Neural cell (in vitro differentiated cells): ENCODE measurements at regions not wholly inside any gene's neighbourhood (a gene's known extent, or its start where the extent isn't known, plus 50 kb on each side); places are given as distances from the start of the nearest gene placed in this dataset.

Source experiments
- EP300 ChIP-seq: fragments of 450-650 bp; conservative IDR thresholded peaks from 2 replicates; pipeline ENCODE4 v1.6.1; 2014; ENCODE audit warnings: antibody characterized with exemption, mild to moderate bottlenecking, moderate library complexity; ENCODE audit not compliant: poor library complexity, severe bottlenecking
- EZH2 ChIP-seq: fragments of 200-600, 300-800 bp; shearing (Covaris generic), sonication (generic); IDR thresholded peaks from 2 replicates; pipeline ENCODE4 v1.6.1; 2014; ENCODE audit warnings: antibody characterized with exemption, low read length, borderline replicate concordance, mild to moderate bottlenecking; ENCODE audit not compliant: insufficient read depth, poor library complexity, severe bottlenecking
- SMC3 ChIP-seq: fragments of 450-650 bp; conservative IDR thresholded peaks from 2 replicates; pipeline ENCODE4 v1.6.1; 2014; ENCODE audit warnings: antibody characterized with exemption, mild to moderate bottlenecking, moderate library complexity; ENCODE audit not compliant: poor library complexity
- TAF1 ChIP-seq: IDR thresholded peaks from 2 replicates; pipeline ENCODE4 v1.6.1; 2012; ENCODE audit warnings: low read depth
- TF ChIP-seq, protein P1 (sequence below): fragments of 450-650 bp; IDR thresholded peaks from 2 replicates; pipeline ENCODE4 v1.5.1; 2014; ENCODE audit warnings: antibody characterized with exemption, mild to moderate bottlenecking, moderate library complexity; ENCODE audit not compliant: poor library complexity, severe bottlenecking

- TF ChIP-seq, protein P1, sequence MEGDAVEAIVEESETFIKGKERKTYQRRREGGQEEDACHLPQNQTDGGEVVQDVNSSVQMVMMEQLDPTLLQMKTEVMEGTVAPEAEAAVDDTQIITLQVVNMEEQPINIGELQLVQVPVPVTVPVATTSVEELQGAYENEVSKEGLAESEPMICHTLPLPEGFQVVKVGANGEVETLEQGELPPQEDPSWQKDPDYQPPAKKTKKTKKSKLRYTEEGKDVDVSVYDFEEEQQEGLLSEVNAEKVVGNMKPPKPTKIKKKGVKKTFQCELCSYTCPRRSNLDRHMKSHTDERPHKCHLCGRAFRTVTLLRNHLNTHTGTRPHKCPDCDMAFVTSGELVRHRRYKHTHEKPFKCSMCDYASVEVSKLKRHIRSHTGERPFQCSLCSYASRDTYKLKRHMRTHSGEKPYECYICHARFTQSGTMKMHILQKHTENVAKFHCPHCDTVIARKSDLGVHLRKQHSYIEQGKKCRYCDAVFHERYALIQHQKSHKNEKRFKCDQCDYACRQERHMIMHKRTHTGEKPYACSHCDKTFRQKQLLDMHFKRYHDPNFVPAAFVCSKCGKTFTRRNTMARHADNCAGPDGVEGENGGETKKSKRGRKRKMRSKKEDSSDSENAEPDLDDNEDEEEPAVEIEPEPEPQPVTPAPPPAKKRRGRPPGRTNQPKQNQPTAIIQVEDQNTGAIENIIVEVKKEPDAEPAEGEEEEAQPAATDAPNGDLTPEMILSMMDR = no peak
- TF ChIP-seq EZH2 (no peak), SMC3 (no peak), TAF1 (no peak), EP300 (no peak)
Measured at GRCh38 chr21:17433730-17434129, 79.1 kb upstream of the CXADR start.
